DND-41 (cell line): ENCODE measurements at regions not wholly inside any gene's neighbourhood (a gene's known extent, or its start where the extent isn't known, plus 50 kb on each side); places are given as distances from the start of the nearest gene placed in this dataset.

Experiments
- CTCF ChIP-seq: IDR thresholded peaks from 2 replicates; pipeline ENCODE4 v1.5.1; 2012; ENCODE audit warnings: borderline replicate concordance, low read length, moderate library complexity, mild to moderate bottlenecking; ENCODE audit not compliant: poor library complexity, severe bottlenecking; ENCODE audit errors: extremely low read depth
- EZH2 ChIP-seq: IDR thresholded peaks from 3 replicates; pipeline ENCODE4 v1.6.1; 2012; ENCODE audit warnings: borderline replicate concordance, low read depth, mild to moderate bottlenecking, moderate library complexity, low read length, inconsistent platforms; ENCODE audit not compliant: severe bottlenecking

GRCh38 chr3:43996379-43997301 is 245.0 kb upstream of the TOPAZ1 start:
- TF ChIP-seq CTCF (no peak), EZH2 (no peak)
